ENCODE measurements at regions not wholly inside any gene's neighbourhood (a gene's known extent, or its start where the extent isn't known, plus 50 kb on each side); places are given as distances from the start of the nearest gene placed in this dataset.

DNA sequence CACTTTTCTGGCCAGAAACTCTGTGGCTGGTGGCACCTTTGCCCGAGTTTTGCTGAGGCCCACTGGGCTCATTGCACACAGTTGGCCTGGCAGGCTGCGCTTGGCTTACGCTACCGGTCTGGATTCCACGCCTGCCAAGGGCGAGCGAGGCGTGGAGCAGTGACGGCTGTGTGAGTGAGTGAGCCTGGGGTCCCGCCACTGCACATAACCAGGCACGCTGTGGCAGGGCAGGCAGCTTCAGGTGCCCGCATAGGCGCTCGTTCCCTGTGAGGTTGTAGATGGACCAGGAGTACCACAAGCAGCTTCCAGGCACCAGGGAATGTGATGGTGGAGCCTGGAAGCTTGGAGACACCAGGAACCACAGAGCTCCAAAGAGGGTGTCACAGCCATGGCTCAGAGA lies 190.1 kb upstream of the DEFB112 start:
- no CpG with 5 or more reads among the region's 14 CpGs for whole genome bisulfite sequencing, 2 donors (ENCODE audit: extremely low coverage in 2 of 2, insufficient read length in 2 of 2, insufficient replicate concordance in 1 of 2)

GRCh38 chr6:50240986-50241385 lies 191.3 kb upstream of the DEFB112 start:
- no peak overlapping the region for H3K23ac ChIP-seq (ENCODE audit: low read depth, low read length, poor library complexity)
- no peak overlapping the region for H4K8ac ChIP-seq (ENCODE audit: low read depth, low read length)
- H2AFZ ChIP-seq (ENCODE audit: low read length): no peak overlapping the region
- no CpG with 5 or more reads among the region's 8 CpGs for WGBS, 2 donors (ENCODE audit: extremely low coverage in 2 of 2, insufficient read length in 2 of 2, insufficient replicate concordance in 1 of 2)
- no peak overlapping the region for H2BK15ac ChIP-seq (ENCODE audit: low read length)
- H3K9me3 ChIP-seq (replicated peaks in 1 of 2; ENCODE audit: control insufficient read depth in 2 of 2, insufficient read depth in 1 of 2, low read depth in 1 of 2, low read length in 2 of 2): peaks cover 0 to 1% of the 10 kb centered on the region in 2 donors
- H3K9ac ChIP-seq (ENCODE audit: low read depth, low read length, poor library complexity): no peak overlapping the region
- H3K27me3 ChIP-seq (ENCODE audit: control insufficient read depth in 3 of 3, insufficient read depth in 3 of 3, low read depth in 1 of 3, low read length in 3 of 3): no peaks in the 10 kb centered on the region
- no peak overlapping the region for H3K4ac ChIP-seq (ENCODE audit: low read length)
- no peak overlapping the region for H4K91ac ChIP-seq (ENCODE audit: low read depth, low read length, poor library complexity)
- H3K4me1 ChIP-seq (ENCODE audit: control insufficient read depth in 2 of 2, insufficient read depth in 1 of 2, low read depth in 1 of 2, low read length in 2 of 2): no peaks in the 10 kb centered on the region
- H3K36me3 ChIP-seq (replicated peaks in 1 of 2; ENCODE audit: control insufficient read depth in 2 of 2, insufficient read depth in 2 of 2, low read length in 2 of 2): no peaks in the 10 kb centered on the region
- peak overlapping the region; percentile 57 for H3K18ac ChIP-seq (ENCODE audit: low read length)
- no peak overlapping the region for H3K27ac ChIP-seq (replicated peaks; ENCODE audit: low read length)
- H2BK120ac ChIP-seq (ENCODE audit: low read depth, low read length): no peak overlapping the region
- no peak overlapping the region for H3K4me2 ChIP-seq (ENCODE audit: insufficient read depth, low read length, poor library complexity, severe bottlenecking)
- H3K4me3 ChIP-seq (ENCODE audit: low read length in 2 of 2): peak overlapping the region in 1 of 2 donors; percentile 16
- peak overlapping the region; percentile 71 for H3K14ac ChIP-seq (ENCODE audit: low read length)
- DNase-seq (ENCODE audit: low spot score): no peak
- H2AK5ac ChIP-seq (ENCODE audit: low read depth, low read length): no peak overlapping the region
- no peak overlapping the region for H2BK5ac ChIP-seq (ENCODE audit: low read length)
- H3K79me1 ChIP-seq (ENCODE audit: low read depth, low read length): no peaks in the 10 kb centered on the region
- no peak overlapping the region for H2BK12ac ChIP-seq (ENCODE audit: low read length)

More for the DNA sequence above, 190.1 kb upstream of the DEFB112 start:
- H3K79me1 ChIP-seq (ENCODE audit: low read depth, low read length): no peaks in the 10 kb centered on the region
- H3K27ac ChIP-seq (replicated peaks; ENCODE audit: low read length): no peak overlapping the region
- peaks cover 0 to 1% of the 10 kb centered on the region in 2 donors for H3K9me3 ChIP-seq (replicated peaks in 1 of 2; ENCODE audit: control insufficient read depth in 2 of 2, insufficient read depth in 1 of 2, low read depth in 1 of 2, low read length in 2 of 2)
- H3K9ac ChIP-seq (ENCODE audit: low read depth, low read length, poor library complexity): no peak overlapping the region
- H2BK15ac ChIP-seq (ENCODE audit: low read length): no peak overlapping the region
- H4K91ac ChIP-seq (ENCODE audit: low read depth, low read length, poor library complexity): no peak overlapping the region
- H2AFZ ChIP-seq (ENCODE audit: low read length): no peak overlapping the region
- no peaks in the 10 kb centered on the region for H3K4me1 ChIP-seq (ENCODE audit: control insufficient read depth in 2 of 2, insufficient read depth in 1 of 2, low read depth in 1 of 2, low read length in 2 of 2)
- H3K18ac ChIP-seq (ENCODE audit: low read length): peak overlapping the region; percentile 54
- no peak for DNase-seq (ENCODE audit: low spot score)
- H3K4me2 ChIP-seq (ENCODE audit: insufficient read depth, low read length, poor library complexity, severe bottlenecking): no peak overlapping the region
- H3K14ac ChIP-seq (ENCODE audit: low read length): no peak overlapping the region
- H2BK5ac ChIP-seq (ENCODE audit: low read length): no peak overlapping the region
- no peaks in the 10 kb centered on the region for H3K27me3 ChIP-seq (ENCODE audit: control insufficient read depth in 3 of 3, insufficient read depth in 3 of 3, low read depth in 1 of 3, low read length in 3 of 3)
- no peak overlapping the region for H2AK5ac ChIP-seq (ENCODE audit: low read depth, low read length)
- H2BK12ac ChIP-seq (ENCODE audit: low read length): peak overlapping the region; percentile 85
- no peak overlapping the region for H4K8ac ChIP-seq (ENCODE audit: low read depth, low read length)
- no peak overlapping the region for H3K4me3 ChIP-seq (ENCODE audit: low read length in 2 of 2)
- no peak overlapping the region for H2BK120ac ChIP-seq (ENCODE audit: low read depth, low read length)
- no peaks in the 10 kb centered on the region for H3K36me3 ChIP-seq (replicated peaks in 1 of 2; ENCODE audit: control insufficient read depth in 2 of 2, insufficient read depth in 2 of 2, low read length in 2 of 2)
- H3K4ac ChIP-seq (ENCODE audit: low read length): no peak overlapping the region
- peak overlapping the region; percentile 69 for H3K23ac ChIP-seq (ENCODE audit: low read depth, low read length, poor library complexity)

GRCh38 chr6:50249493-50249892 lies 199.8 kb upstream of the DEFB112 start:
- Histone ChIP-seq H3K9me3 (replicated peaks in 1 of 2; ENCODE audit: control insufficient read depth in 2 of 2, insufficient read depth in 1 of 2, low read depth in 1 of 2, low read length in 2 of 2) (no peaks in the 10 kb centered on the region), H3K36me3 (replicated peaks in 1 of 2; ENCODE audit: control insufficient read depth in 2 of 2, insufficient read depth in 2 of 2, low read length in 2 of 2) (no peaks in the 10 kb centered on the region), H3K9ac (ENCODE audit: low read depth, low read length, poor library complexity) (no peak overlapping the region), H3K4ac (ENCODE audit: low read length) (no peak overlapping the region), H4K8ac (ENCODE audit: low read depth, low read length) (no peak overlapping the region), H2BK12ac (ENCODE audit: low read length) (no peak overlapping the region), H3K27me3 (ENCODE audit: control insufficient read depth in 3 of 3, insufficient read depth in 3 of 3, low read depth in 1 of 3, low read length in 3 of 3) (no peaks in the 10 kb centered on the region), H3K27ac (replicated peaks; ENCODE audit: low read length) (no peak overlapping the region), H2AFZ (ENCODE audit: low read length) (no peak overlapping the region), H3K23ac (ENCODE audit: low read depth, low read length, poor library complexity) (no peak overlapping the region), H4K91ac (ENCODE audit: low read depth, low read length, poor library complexity) (no peak overlapping the region), H2BK5ac (ENCODE audit: low read length) (no peak overlapping the region), H2AK5ac (ENCODE audit: low read depth, low read length) (no peak overlapping the region), H3K4me3 (ENCODE audit: low read length in 2 of 2) (no peak overlapping the region), H3K4me2 (ENCODE audit: insufficient read depth, low read length, poor library complexity, severe bottlenecking) (no peak overlapping the region), H3K4me1 (ENCODE audit: control insufficient read depth in 2 of 2, insufficient read depth in 1 of 2, low read depth in 1 of 2, low read length in 2 of 2) (no peaks in the 10 kb centered on the region), H3K18ac (ENCODE audit: low read length) (no peak overlapping the region), H2BK15ac (ENCODE audit: low read length) (no peak overlapping the region), H2BK120ac (ENCODE audit: low read depth, low read length) (no peak overlapping the region), H3K79me1 (ENCODE audit: low read depth, low read length) (no peaks in the 10 kb centered on the region), H3K14ac (ENCODE audit: low read length) (no peak overlapping the region)
- no peak for DNase-seq (ENCODE audit: low spot score)
- WGBS, 2 donors (ENCODE audit: extremely low coverage in 2 of 2, insufficient read length in 2 of 2, insufficient replicate concordance in 1 of 2): no CpG with 5 or more reads among the region's 2 CpGs

GRCh38 chr6:50257322-50257721 lies 207.6 kb upstream of the DEFB112 start:
- WGBS, 2 donors (ENCODE audit: extremely low coverage in 2 of 2, insufficient read length in 2 of 2, insufficient replicate concordance in 1 of 2): no CpG with 5 or more reads among the region's 1 CpG
- no peaks in the 10 kb centered on the region for H3K79me1 ChIP-seq (ENCODE audit: low read depth, low read length)
- H4K8ac ChIP-seq (ENCODE audit: low read depth, low read length): no peak overlapping the region
- H2AK5ac ChIP-seq (ENCODE audit: low read depth, low read length): no peak overlapping the region
- no peaks in the 10 kb centered on the region for H3K27me3 ChIP-seq (ENCODE audit: control insufficient read depth in 3 of 3, insufficient read depth in 3 of 3, low read depth in 1 of 3, low read length in 3 of 3)
- no peak overlapping the region for H2BK12ac ChIP-seq (ENCODE audit: low read length)
- no peaks in the 10 kb centered on the region for H3K36me3 ChIP-seq (replicated peaks in 1 of 2; ENCODE audit: control insufficient read depth in 2 of 2, insufficient read depth in 2 of 2, low read length in 2 of 2)
- no peak overlapping the region for H3K18ac ChIP-seq (ENCODE audit: low read length)
- H3K14ac ChIP-seq (ENCODE audit: low read length): no peak overlapping the region
- H3K23ac ChIP-seq (ENCODE audit: low read depth, low read length, poor library complexity): no peak overlapping the region
- H3K4me3 ChIP-seq (ENCODE audit: low read length in 2 of 2): no peak overlapping the region
- no peak overlapping the region for H2BK15ac ChIP-seq (ENCODE audit: low read length)
- H3K4me1 ChIP-seq (ENCODE audit: control insufficient read depth in 2 of 2, insufficient read depth in 1 of 2, low read depth in 1 of 2, low read length in 2 of 2): no peaks in the 10 kb centered on the region
- DNase-seq (ENCODE audit: low spot score): no peak
- no peak overlapping the region for H3K27ac ChIP-seq (replicated peaks; ENCODE audit: low read length)
- H3K9ac ChIP-seq (ENCODE audit: low read depth, low read length, poor library complexity): no peak overlapping the region
- H3K4me2 ChIP-seq (ENCODE audit: insufficient read depth, low read length, poor library complexity, severe bottlenecking): no peak overlapping the region
- H2BK120ac ChIP-seq (ENCODE audit: low read depth, low read length): no peak overlapping the region
- H3K9me3 ChIP-seq (replicated peaks in 1 of 2; ENCODE audit: control insufficient read depth in 2 of 2, insufficient read depth in 1 of 2, low read depth in 1 of 2, low read length in 2 of 2): peaks cover 0 to 8% of the 10 kb centered on the region in 2 donors
- H4K91ac ChIP-seq (ENCODE audit: low read depth, low read length, poor library complexity): no peak overlapping the region
- H3K4ac ChIP-seq (ENCODE audit: low read length): no peak overlapping the region
- H2BK5ac ChIP-seq (ENCODE audit: low read length): no peak overlapping the region
- no peak overlapping the region for H2AFZ ChIP-seq (ENCODE audit: low read length)

Measured in neuronal stem cell (in vitro differentiated cells).